ENCODE measurements at regions not wholly inside any gene's neighbourhood (a gene's known extent, or its start where the extent isn't known, plus 50 kb on each side); places are given as distances from the start of the nearest gene placed in this dataset.
"Not testable (repeated sequence)": the region's sequence is repeated elsewhere in the genome, so short reads cannot be mapped to it uniquely, and the experiment has no call there.

GRCh38 chr12:68507657-68508056 lies 103.0 kb upstream of the RAP1B start:
- no peak for DNase-seq (ENCODE audit: low read depth)

GRCh38 chr12:68508576-68508975 lies 102.1 kb upstream of the RAP1B start:
- DNase-seq (ENCODE audit: low read depth) = no peak

GRCh38 chr12:68509242-68509641 lies 101.5 kb upstream of the RAP1B start:
- DNase-seq (ENCODE audit: low read depth) = no peak

GRCh38 chr12:68510397-68510796 lies 100.3 kb upstream of the RAP1B start:
- DNase-seq (ENCODE audit: low read depth) = no peak

GRCh38 chr12:68514807-68515411 lies 95.8 kb upstream of the RAP1B start:
- DNase-seq (ENCODE audit: low read depth) = no peak

GRCh38 chr12:68515793-68516192 lies 94.9 kb upstream of the RAP1B start:
- no peak for DNase-seq (ENCODE audit: low read depth)

- DNase-seq (ENCODE audit: low read depth) = peak; percentile 61
Measured at GRCh38 chr12:68521321-68521839, 89.3 kb upstream of the RAP1B start.

GRCh38 chr12:68521848-68522502 lies 88.7 kb upstream of the RAP1B start:
- no peak for DNase-seq (ENCODE audit: low read depth)

- no peak for DNase-seq (ENCODE audit: low read depth)
Measured at GRCh38 chr12:68529466-68529865, 81.2 kb upstream of the RAP1B start.

GRCh38 chr12:68529869-68530268 lies 80.8 kb upstream of the RAP1B start:
- DNase-seq (ENCODE audit: low read depth) = no peak

GRCh38 chr12:68530299-68530698 lies 80.4 kb upstream of the RAP1B start:
- no peak for DNase-seq (ENCODE audit: low read depth)

GRCh38 chr12:68530965-68531364 lies 79.7 kb upstream of the RAP1B start:
- DNase-seq (ENCODE audit: low read depth) = peak; percentile 9

GRCh38 chr12:68532204-68532886 lies 78.4 kb upstream of the RAP1B start:
- no peak for DNase-seq (ENCODE audit: low read depth)

GRCh38 chr12:68532887-68533248 lies 77.8 kb upstream of the RAP1B start:
- DNase-seq (ENCODE audit: low read depth) = no peak

- DNase-seq (ENCODE audit: low read depth) = no peak
Measured at GRCh38 chr12:68534108-68534507, 76.6 kb upstream of the RAP1B start.

GRCh38 chr12:68536885-68537485 lies 73.7 kb upstream of the RAP1B start:
- DNase-seq (ENCODE audit: low read depth) = no peak

- DNase-seq (ENCODE audit: low read depth) = no peak
Measured at GRCh38 chr12:68537571-68537970, 73.1 kb upstream of the RAP1B start.

- peak; percentile 33 for DNase-seq (ENCODE audit: low read depth)
Measured at GRCh38 chr12:68538726-68539614, 71.7 kb upstream of the RAP1B start.

- no peak for DNase-seq (ENCODE audit: low read depth)
Measured at GRCh38 chr12:68539615-68539952, 71.1 kb upstream of the RAP1B start.

- DNase-seq (ENCODE audit: low read depth) = not testable (repeated sequence)
Measured at GRCh38 chr12:68540768-68541167, 69.9 kb upstream of the RAP1B start.

- not testable (repeated sequence) for DNase-seq (ENCODE audit: low read depth)
Measured at GRCh38 chr12:68547318-68547717, 63.4 kb upstream of the RAP1B start.
